Esophagus (tissue), 2 donors: ENCODE measurements at regions not wholly inside any gene's neighbourhood (a gene's known extent, or its start where the extent isn't known, plus 50 kb on each side); places are given as distances from the start of the nearest gene placed in this dataset.
"Not testable (repeated sequence)": the region's sequence is repeated elsewhere in the genome, so short reads cannot be mapped to it uniquely, and the experiment has no call there.

Experiments used
- H3K27ac ChIP-seq, 2 donors: one replicate each; pipeline ENCODE4 v1.5.1; 2013; ENCODE audit warnings: low read depth in 2 of 2, mild to moderate bottlenecking in 2 of 2, inconsistent platforms in 1 of 2, low read length in 1 of 2, moderate library complexity in 1 of 2
- H3K27me3 ChIP-seq, 2 donors: one replicate each; pipeline ENCODE4 v1.6.1; 2013; ENCODE audit warnings: low read length in 2 of 2, control low read depth in 1 of 2, mild to moderate bottlenecking in 1 of 2; ENCODE audit not compliant: insufficient read depth in 2 of 2, control insufficient read depth in 1 of 2
- H3K36me3 ChIP-seq, 2 donors: one replicate each; pipeline ENCODE4 v1.6.1; 2013; ENCODE audit warnings: low read length in 1 of 2; ENCODE audit not compliant: control insufficient read depth in 2 of 2, insufficient read depth in 2 of 2
- H3K4me1 ChIP-seq, 2 donors: one replicate each; pipeline ENCODE4 v1.6.1; 2013; ENCODE audit warnings: low read length in 1 of 2; ENCODE audit not compliant: control insufficient read depth in 2 of 2, insufficient read depth in 2 of 2
- H3K4me3 ChIP-seq, 2 donors: one replicate each; pipeline ENCODE4 v1.5.1; 2013; ENCODE audit warnings: low read length in 2 of 2, mild to moderate bottlenecking in 2 of 2, low read depth in 1 of 2, moderate library complexity in 1 of 2
- H3K9me3 ChIP-seq, 2 donors: one replicate each; pipeline ENCODE4 v1.6.1; 2013; ENCODE audit warnings: mild to moderate bottlenecking in 2 of 2, low read depth in 1 of 2, low read length in 1 of 2, moderate library complexity in 1 of 2; ENCODE audit not compliant: control insufficient read depth in 2 of 2, insufficient read depth in 1 of 2
- WGBS, 2 donors: extraction: QIAGEN DNeasy Blood & Tissue Kit; methylation state at CpG; one replicate each; pipeline ENCODE4 v1.1.7; 2013; 5-methylcytosine and 5-hydroxymethylcytosine counted together
- donor health status: healthy with polysubstance abuse.
- donor health status: Bipolar disorder and iron deficiency.

DNA sequence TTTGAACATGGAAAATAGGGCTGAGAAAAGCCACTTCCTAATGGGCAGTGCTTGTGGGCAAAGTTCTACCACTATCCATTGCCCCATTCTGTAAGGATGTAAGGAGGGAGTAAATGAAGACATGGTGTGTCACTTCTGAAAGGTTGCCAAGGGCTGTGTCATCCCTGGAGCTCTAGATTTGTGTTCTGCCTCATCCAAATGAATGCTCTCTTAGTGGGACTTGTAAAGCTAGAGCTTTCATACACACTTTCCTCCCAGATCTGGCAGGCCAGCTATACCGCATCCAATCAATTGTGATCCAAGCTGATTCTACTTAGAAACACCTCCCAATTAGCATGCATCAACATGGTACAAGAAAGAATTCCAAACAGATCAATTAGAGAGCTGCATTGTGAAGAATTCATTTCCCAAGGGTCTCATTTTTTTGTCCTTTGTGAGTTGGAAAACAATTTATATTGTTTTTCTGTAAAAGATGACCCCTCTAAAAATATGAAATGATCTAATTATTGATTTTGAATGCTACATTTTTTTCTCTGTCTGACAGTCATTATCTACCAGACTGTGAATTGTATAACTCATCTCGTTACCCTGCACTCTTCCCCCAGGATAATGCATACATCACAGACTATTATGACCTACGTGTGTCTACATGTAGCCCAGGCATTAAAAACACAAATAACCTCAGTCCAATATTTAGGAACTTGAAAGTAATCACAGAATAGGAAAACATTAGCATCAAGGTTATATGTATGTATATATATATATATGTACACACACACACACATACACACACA lies 117.1 kb upstream of the DUSP10 start:
- Histone ChIP-seq H3K9me3 (no peaks in the 10 kb centered on the region), H3K27ac (no peak overlapping the region), H3K4me3 (no peak overlapping the region), H3K36me3 (no peaks in the 10 kb centered on the region), H3K27me3 (no peaks in the 10 kb centered on the region), H3K4me1 (no peaks in the 10 kb centered on the region)
- 85 to 88% methylated on average over 3 of the region's 3 CpGs for WGBS, 2 donors

DNA sequence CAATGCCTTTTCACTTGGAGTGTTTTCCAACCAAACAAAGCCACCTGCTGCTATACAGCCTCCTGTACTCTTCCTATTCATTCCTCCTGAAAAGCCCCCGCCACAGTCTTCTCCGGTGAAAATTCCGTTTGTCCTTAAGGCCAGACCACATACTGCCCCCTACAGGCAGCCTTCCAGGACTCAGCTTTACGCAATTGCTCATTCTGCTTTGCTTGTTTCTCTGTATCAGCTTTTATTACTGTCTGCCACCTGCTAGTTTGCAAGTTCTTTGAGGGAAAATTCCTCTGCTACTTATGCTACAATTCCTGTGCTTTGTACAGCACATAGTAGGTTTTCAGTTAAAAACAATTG lies 115.2 kb upstream of the DUSP10 start:
- H3K4me1 ChIP-seq, H3K27ac ChIP-seq, H3K27me3 ChIP-seq, H3K9me3 ChIP-seq, H3K36me3 ChIP-seq, H3K4me3 ChIP-seq: not testable (repeated sequence)
- 79 to 88% methylated on average over 1 to 2 of the region's 4 CpGs for WGBS, 2 donors

DNA sequence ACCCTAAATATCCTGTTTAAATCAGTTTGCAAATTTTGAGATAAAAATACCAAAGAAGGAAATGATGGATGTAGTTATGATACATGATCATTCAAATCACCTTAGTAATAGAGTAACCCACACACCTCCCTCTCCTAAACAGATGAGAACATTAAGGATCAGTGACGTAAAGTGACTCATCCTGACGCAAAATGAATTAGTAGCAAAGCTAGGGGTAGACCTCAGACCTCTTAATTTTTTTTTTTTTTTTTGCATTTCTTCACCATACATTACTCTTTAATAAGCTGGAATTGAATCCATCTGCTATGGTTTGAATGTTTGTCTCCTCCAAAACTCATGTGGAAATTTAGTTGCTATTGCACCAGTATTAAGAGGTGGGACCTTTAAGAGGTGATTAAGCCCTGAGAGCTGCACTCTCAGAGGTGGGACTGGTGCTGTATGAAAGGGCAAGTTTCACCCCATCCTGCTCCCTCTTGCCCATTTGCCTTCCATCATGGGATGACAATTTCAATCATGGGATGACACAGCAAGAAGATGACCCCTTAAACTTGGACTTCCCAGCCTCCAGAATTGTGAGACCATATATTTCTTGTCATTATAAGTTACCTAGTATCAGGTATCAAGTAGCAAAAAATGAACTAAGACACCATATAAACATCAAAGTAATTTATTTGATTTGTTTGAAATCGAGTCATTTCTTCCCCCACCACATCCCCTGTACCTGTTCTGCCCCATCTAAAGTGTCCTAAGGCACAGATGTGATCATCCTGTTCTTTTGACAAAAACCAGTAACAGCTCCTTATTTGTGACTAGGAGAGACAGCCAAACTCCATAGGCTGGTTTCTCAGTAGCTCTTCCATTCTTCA lies 114.6 kb upstream of the DUSP10 start:
- WGBS, 2 donors, result 73 to 81% methylated on average over 3 of the region's 3 CpGs
- H3K9me3 ChIP-seq, result no peaks in the 10 kb centered on the region
- H3K4me1 ChIP-seq, result peaks cover 0 to 3% of the 10 kb centered on the region in 2 donors
- no peak overlapping the region for H3K4me3 ChIP-seq
- H3K27ac ChIP-seq, result no peak overlapping the region
- H3K27me3 ChIP-seq, result no peaks in the 10 kb centered on the region
- no peaks in the 10 kb centered on the region for H3K36me3 ChIP-seq

DNA sequence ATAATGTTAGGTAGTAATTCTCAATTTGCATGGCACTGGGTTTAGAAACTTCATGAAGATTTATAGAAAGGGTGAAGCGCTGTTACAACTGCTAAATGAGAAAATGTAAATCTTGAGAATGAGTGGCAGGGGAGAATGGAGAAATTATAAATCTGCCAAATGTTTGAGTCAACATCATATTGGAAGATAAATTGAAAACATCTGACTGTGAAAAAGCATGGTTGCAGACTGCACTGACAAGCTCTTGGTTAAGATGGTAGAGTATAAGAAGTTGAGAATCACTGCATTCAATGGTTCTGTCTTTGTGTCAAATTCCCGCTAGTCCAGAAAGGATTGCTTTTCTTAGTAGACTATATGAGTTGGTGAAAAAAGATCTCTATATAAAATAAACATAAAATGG lies 113.3 kb upstream of the DUSP10 start:
- 95 to 96% methylated on average over 2 of the region's 2 CpGs for WGBS, 2 donors
- no peak overlapping the region for H3K27ac ChIP-seq
- H3K9me3 ChIP-seq, result no peaks in the 10 kb centered on the region

DNA sequence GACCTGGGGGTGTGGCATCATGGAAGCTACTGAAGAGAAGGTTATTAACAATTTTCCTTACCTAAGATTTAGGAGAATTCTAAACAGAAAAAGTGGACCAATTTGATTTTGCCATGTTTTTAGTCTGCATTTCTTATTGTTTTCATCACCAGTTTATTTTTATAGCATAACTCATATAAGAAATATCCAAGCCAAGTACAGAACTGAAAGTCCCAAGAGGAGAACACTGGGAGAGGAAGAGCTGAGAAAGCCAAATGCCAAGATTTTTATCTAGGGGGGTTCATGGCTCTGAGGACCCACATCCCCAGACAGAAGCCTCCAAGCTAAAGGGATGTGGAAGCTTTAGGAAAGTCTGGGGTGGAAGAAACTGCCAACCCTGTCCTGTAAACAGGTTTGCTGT lies 109.4 kb upstream of the DUSP10 start:
- H3K27me3 ChIP-seq, result no peaks in the 10 kb centered on the region
- H3K4me3 ChIP-seq, result no peak overlapping the region
- H3K36me3 ChIP-seq, result no peaks in the 10 kb centered on the region
- no peak overlapping the region for H3K27ac ChIP-seq
- no peaks in the 10 kb centered on the region for H3K9me3 ChIP-seq
- peaks cover 0 to 3% of the 10 kb centered on the region in 2 donors for H3K4me1 ChIP-seq

More for the DNA sequence above, 113.3 kb upstream of the DUSP10 start:
- peaks cover 0 to 3% of the 10 kb centered on the region in 2 donors for H3K4me1 ChIP-seq
- no peaks in the 10 kb centered on the region for H3K36me3 ChIP-seq
- no peaks in the 10 kb centered on the region for H3K27me3 ChIP-seq
- no peak overlapping the region for H3K4me3 ChIP-seq

DNA sequence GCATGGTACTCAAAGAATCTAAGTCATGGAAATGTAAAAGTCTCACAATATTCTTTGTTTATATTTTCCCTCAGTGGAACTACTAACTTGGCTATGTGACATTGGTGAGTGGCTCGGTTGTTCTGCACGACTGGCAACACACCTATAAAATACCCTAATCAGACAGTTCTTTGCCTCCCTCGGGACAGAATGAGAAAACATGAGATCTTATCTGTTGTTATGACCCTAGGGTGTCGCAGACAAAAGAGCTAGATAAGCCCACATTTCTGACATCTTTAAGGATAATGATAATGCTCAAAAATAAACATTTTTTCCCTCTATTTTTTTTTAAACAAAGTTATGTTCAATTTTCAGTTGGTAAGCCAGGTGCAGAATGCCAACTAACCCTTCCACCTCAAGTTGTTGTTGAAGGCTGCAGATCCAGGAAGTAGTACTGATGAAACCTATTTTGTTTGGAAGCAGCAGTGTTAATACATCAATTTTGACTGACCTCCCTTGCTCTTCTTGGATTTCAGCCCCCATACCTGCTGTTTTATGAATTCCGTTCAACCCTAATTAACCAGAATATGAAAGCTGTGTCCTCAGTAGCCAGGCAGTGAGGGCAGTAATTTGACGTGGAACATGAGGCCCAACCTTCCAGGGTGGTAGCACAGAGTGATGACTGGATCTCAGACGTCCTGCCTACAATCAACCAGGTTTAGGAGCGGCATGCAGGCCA lies 108.7 kb upstream of the DUSP10 start:
- 79 to 85% methylated on average over 8 of the region's 8 CpGs for whole genome bisulfite sequencing, 2 donors
- H3K4me3 ChIP-seq, result no peak overlapping the region
- peaks cover 4 to 8% of the 10 kb centered on the region in 2 donors for H3K4me1 ChIP-seq

DNA sequence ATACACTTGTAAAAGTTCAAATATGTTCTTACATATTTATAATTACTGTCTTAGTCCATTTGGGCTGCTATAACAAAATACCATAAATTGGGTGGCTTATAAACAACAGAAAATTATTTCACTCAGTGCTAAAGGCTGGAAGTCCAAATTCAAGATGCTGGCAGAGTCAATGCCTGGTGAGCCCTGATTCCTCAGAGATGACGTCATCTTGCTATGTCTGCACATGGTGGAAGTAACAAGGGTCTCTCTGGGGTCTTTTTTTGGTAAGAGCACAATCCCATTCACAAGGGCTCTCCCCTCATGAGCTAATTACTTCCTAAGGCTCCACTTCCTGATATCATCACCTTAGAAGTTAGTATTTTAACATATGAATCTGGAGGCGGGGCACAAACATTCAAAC lies 108.0 kb upstream of the DUSP10 start:
- 92% methylated on average over 2 of the region's 2 CpGs for WGBS, 2 donors

More for the DNA sequence above, 108.7 kb upstream of the DUSP10 start:
- H3K9me3 ChIP-seq, result no peaks in the 10 kb centered on the region
- H3K36me3 ChIP-seq, result no peaks in the 10 kb centered on the region
- H3K27me3 ChIP-seq, result no peaks in the 10 kb centered on the region
- H3K27ac ChIP-seq, result no peak overlapping the region

DNA sequence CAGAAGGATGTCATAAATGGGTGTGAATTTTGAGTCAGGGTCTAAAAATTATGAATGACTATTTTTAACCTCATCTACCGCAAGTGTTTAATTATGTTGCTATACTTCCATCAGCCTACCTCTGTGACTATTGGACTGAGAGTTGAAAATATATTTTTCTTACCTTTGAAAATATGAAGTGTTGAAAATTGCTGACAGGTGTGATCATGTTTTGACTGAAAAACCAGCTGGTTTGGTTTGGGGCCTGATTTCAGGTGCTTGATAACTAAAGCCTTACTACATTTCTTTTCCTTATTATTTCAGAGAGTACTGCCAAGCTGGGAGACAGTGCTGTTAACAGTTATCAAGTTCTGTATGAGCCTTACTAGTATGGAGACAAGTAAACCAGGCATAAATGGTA lies 107.2 kb upstream of the DUSP10 start:
- H3K36me3 ChIP-seq, result no peaks in the 10 kb centered on the region
- 58 to 69% methylated on average over 1 of the region's 1 CpG for WGBS, 2 donors
- no peaks in the 10 kb centered on the region for H3K27me3 ChIP-seq
- H3K9me3 ChIP-seq, result no peaks in the 10 kb centered on the region
- no peak overlapping the region for H3K4me3 ChIP-seq
- no peak overlapping the region for H3K27ac ChIP-seq
- H3K4me1 ChIP-seq, result peaks cover 4 to 9% of the 10 kb centered on the region in 2 donors

More for the DNA sequence above, 108.0 kb upstream of the DUSP10 start:
- H3K27me3 ChIP-seq, result no peaks in the 10 kb centered on the region
- no peaks in the 10 kb centered on the region for H3K9me3 ChIP-seq
- peaks cover 4 to 9% of the 10 kb centered on the region in 2 donors for H3K4me1 ChIP-seq
- H3K36me3 ChIP-seq, result no peaks in the 10 kb centered on the region
- no peak overlapping the region for H3K27ac ChIP-seq
- H3K4me3 ChIP-seq, result no peak overlapping the region

DNA sequence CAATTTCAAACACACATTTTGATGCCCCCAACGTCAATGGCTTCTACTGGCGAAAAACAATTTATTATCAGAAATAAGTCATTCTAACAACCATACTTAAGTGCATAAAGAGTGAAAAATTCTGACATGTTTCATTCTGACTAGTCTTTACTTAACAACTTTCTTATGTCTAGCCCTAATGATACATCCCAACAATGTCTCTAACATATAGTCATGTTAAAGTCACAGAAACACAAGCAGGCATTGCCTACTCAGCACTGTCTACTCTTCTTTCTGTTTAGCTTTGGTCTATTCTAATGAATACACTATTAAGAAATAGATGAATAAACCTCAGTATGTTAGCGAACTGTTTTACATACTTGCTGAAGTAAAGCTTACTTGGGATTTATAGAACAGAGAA lies 105.8 kb upstream of the DUSP10 start:
- Histone ChIP-seq H3K4me3 (no peak overlapping the region), H3K27ac (no peak overlapping the region), H3K4me1 (peaks cover 4 to 9% of the 10 kb centered on the region in 2 donors), H3K9me3 (no peaks in the 10 kb centered on the region), H3K27me3 (no peaks in the 10 kb centered on the region), H3K36me3 (no peaks in the 10 kb centered on the region)
- 85 to 92% methylated on average over 3 of the region's 3 CpGs for WGBS, 2 donors
